Neural progenitor cell (in vitro differentiated cells): ENCODE measurements at regions not wholly inside any gene's neighbourhood (a gene's known extent, or its start where the extent isn't known, plus 50 kb on each side); places are given as distances from the start of the nearest gene placed in this dataset.

ENCODE experiments used
- EZH2phosphoT487 ChIP-seq: fragments of 200-600 bp; sonication (generic); IDR thresholded peaks from 2 replicates; pipeline ENCODE4 v1.6.1; 2017; ENCODE audit warnings: antibody characterized with exemption
- TF ChIP-seq, protein P1 (sequence below): fragments of 200-600 bp; sonication (generic); IDR thresholded peaks from 2 replicates; pipeline ENCODE4 v1.5.1; 2017; ENCODE audit warnings: antibody characterized with exemption, mild to moderate bottlenecking

DNA sequence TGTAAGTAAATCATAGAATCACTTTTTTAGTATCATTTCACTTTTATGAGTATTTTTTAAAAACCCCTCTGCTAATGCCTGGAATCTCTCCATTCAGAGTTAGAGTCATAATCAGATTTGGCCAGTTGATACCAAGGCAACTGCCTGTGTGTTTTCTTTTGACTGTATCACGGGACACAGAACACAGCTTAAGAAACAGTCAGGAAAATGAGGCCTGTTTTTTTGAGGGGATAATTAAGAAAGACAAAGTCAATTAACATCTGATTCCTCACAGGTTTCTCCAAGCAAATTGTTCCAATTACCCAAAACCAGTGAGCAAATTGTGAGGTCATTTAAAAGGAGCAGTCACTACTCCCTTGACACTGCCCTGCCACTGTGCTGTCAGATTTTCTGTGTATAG is 944.5 kb upstream of the SOX9 start:
- TF ChIP-seq, protein P1, sequence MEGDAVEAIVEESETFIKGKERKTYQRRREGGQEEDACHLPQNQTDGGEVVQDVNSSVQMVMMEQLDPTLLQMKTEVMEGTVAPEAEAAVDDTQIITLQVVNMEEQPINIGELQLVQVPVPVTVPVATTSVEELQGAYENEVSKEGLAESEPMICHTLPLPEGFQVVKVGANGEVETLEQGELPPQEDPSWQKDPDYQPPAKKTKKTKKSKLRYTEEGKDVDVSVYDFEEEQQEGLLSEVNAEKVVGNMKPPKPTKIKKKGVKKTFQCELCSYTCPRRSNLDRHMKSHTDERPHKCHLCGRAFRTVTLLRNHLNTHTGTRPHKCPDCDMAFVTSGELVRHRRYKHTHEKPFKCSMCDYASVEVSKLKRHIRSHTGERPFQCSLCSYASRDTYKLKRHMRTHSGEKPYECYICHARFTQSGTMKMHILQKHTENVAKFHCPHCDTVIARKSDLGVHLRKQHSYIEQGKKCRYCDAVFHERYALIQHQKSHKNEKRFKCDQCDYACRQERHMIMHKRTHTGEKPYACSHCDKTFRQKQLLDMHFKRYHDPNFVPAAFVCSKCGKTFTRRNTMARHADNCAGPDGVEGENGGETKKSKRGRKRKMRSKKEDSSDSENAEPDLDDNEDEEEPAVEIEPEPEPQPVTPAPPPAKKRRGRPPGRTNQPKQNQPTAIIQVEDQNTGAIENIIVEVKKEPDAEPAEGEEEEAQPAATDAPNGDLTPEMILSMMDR: no peak
- TF ChIP-seq EZH2phosphoT487: no peak
